Stimulated activated CD8-positive, alpha-beta memory T cell treated with anti-CD3 and anti-CD28 coated beads, Interleukin-4, amount 100 ng/mL, for 48 hours (primary cell): ENCODE measurements at regions not wholly inside any gene's neighbourhood (a gene's known extent, or its start where the extent isn't known, plus 50 kb on each side); places are given as distances from the start of the nearest gene placed in this dataset.

Experiments
- DNase-seq: peaks from one replicate; pipeline ENCODE4 v3.0.0-alpha.2; 2020

DNA sequence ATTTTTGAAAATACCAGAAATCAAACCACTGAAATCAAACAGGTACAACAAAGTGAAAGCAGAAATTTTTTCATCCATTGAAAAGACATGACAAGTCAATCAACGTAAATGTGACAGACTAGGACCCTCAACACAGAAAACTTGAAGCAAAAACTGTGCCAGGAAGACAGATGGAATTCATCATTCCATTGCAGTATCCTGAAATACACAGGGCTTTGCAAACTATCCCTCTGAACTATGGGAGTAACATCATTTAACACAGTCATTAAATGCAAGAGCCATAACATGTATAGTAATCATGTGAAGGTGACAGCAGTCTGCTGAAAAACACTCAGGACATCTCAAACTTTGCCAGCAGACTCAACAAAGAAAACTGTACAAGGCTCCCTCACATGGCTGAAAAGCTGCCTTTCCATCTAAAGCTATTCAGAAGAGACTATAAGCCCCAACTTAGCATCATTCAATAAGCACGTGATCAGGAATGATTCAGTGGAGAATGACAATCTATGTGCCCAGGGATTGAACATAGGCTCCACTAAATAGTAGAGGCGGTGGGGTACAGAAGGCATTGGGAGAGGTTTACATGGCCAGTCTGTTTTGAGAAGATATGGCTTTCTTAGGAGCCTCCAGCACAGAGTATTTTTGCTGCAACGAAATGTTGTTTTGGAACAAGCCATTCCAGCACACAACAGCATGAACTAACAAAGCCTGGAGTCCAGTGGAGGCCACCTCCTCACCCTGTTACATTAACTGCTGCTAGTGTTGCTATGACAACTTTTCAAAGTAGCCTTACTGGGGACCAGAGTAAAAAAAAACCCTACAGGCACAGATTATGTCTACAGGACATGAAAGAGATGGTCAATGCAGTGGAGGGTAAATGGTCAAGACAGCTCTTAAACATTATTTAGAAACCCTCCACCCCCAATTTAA is 274.5 kb upstream of the NOCT start:
- DNase-seq: no peak

DNA sequence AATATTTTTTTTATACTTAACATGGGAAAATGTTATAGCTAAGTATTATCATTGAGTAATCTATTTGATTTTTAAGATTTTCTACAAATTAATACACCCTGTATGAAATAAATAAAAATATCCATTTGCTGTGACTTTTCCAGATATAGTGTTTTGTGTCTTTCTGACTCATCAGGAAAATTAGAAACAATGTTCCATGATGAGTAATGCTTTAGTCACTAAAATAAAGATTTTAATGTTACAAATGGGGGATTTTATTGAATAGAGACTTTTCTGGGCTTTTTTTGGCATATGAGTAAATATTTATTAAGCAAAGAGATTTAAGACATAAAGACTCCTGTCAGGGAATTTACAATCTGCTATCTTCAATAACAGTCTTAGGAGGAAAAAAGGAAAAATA is 279.2 kb upstream of the NOCT start:
- no peak for DNase-seq

DNA sequence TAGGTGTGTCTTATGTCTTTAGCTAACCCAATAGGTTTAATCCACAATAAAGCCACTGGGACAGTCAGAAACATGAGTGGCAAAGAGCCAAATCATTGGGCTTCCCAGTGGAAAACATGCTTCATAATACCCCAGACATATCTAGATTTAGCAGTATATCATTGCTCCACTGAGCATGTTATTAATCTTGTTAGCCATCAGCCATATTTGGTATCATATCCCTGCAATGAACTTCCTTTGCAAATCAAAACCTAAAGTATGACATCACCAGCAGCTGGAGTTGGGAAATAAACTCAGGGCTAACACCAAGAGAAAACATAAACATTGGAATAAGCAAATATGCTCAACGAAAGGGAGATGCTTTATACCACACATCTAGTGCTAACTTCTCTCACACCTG is 280.8 kb upstream of the NOCT start:
- DNase-seq: no peak

DNA sequence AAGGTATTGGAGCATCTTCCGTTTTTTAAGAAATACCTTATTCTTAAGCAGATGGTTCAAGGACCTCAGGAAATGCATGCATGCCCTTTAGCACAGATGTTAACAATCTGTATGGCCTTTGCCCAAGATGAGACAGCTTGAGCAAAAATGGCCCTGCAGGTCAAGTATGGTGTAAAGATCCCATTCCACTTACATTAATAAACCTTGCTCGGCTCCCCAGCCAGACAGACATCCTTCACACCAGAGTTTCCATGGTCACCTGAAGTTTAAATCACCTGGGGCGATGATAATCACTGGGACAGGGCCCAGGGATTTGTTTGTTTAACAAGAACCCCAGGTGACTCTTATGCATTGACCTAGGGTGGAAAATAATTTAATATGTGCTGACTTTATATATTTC is 287.0 kb upstream of the NOCT start:
- no peak for DNase-seq

DNA sequence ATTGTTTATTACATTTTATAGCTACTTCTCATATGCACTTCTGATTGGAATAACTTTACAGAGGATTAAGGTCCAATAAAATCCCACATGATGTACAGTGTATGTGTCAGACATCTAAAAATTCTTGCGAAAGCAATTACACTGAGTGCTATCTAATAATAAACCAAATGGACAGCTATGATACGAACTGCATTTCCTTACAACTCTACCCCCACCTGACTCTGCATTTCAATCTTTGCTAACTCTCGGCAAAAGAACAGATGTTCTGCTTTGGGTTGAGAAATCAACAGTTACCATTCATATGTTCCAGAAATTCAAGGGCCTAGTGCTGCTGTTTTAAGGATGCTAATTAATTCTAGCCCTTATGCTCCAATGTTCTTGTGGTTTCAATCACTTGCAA is 287.9 kb upstream of the NOCT start:
- no peak for DNase-seq

DNA sequence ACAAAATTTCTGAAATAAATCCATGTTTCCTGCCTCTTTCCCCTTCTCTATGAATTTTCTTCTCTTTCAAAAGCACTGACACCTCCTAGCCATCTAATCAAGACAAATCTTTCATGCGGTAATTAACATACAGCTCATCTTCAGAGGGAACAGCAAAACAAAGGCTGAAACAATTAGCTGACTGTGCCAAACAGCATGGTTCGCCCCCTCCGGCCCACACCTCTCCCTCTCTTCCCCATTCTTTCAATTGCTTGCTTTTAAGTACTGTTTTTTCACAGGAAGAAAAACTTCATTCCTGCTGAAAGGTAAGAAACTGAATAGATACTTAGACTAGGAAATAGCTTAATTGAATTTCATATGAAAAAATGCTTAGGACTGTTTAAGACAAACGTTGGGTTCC is 291.1 kb upstream of the NOCT start:
- DNase-seq: no peak

DNA sequence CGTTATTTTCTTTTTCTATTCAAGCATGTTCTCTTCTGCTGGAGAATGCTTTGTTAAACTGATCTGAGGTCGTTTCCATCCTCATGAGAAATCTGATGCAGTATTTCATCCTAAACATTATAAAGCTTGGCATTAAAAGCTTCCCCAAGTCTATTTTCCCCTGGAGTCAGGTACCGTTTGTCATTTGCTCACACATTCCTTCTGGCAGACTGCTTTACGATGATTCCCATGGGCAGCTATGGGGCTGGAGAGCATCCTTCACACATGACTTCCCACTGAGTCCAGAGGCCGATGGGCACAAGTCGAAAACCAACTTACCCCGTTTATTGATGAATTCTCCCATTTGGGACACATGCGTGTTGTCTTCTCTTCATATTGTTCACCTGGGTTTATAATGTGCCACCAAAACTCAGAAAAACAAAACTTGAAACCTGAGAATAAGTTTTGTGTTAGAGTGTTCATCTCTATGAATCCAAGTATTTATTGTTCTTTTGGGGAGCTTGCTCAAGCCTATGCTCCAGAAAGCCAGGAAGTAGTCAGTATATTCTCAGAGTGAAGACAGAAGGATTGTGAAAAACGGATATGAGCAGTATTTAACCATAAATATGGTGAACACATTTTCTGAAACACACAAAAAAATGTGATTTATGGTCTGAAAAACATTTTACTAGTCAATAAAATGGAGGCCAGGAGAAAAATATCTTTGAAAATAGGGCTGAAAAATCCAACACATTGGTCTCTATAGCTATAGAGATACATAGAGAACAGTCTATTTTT is 298.8 kb upstream of the NOCT start:
- DNase-seq: no peak

DNA sequence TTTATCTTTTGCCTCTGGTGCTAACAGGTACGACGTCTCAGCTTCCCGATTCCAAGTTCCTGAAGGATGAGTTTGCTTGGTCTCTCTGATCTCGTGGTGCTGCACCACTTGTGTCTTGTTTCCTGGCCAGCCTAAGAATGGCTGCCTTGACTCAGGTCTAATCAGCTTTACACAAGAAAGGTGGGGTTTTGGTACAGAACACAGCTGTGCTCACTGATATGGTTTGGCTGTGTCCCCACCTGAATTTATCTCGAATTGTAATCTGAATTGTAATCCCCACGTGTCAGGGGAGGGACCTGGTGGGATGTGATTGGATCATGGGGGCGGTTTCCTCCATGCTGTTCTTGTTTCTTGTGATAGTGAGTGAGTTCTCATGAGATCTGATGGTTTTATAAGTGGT is 305.3 kb upstream of the NOCT start:
- DNase-seq: no peak

DNA sequence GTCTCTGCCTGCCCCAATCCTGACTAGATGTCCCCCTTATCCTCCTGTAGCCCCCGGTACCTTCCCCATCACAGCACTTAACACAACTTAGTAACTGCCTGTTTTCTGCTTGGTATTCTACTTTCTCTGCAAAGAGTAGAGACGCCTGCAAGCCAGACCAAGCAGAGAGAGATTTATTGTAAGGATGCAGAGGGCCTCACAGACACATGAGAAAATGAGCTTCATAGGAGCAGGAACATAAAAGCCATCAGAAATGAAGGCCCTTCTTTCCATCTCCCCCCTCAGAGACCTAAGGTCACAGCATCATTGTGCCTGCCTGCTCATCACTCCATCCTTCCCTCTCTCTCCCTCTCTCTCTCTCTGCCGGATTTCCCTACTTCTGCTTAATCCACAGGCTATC is 305.7 kb upstream of the NOCT start:
- no peak for DNase-seq

DNA sequence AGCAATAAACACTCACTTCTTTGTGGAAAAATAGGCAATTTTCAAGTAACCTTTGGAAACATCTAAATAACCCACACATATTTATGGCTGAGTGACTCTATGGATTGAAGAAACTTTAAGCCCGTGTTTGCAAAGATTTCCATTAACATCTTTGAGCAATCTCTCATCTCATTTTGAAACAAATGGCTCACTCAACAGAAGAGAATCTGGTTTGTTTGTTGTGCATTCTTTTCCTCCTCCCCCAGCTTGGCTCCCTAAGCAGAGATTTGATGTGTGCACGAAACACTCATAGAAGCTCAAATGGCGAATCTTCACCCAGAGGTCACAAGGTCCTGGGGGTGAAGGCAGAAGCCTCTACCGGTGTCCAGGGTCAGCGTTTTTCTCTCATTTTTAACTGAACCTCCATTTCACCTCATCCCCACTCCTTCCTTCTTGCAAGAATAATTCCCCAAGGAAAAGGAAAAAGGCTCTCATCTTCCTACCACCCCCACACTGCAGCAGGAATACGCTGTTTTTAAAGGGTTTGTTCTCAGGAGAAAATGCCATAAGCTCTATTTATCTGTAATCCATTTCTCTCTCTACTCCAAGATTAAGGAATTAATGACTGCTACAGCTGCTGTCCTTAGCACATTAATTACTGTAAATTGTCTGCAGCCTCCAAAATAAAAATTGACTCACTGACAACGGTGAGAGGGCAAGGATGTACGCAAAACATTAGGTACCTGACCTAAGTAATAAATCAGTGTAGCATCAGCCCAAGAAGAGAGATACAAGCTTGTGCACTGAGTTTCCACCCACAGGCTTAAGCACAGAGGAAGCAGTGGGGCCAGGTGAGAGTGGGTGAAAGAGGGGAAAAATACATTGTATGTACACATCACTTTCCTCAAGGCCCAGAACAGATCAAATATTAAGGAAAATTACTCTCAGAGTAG is 307.6 kb upstream of the NOCT start:
- no peak for DNase-seq

DNA sequence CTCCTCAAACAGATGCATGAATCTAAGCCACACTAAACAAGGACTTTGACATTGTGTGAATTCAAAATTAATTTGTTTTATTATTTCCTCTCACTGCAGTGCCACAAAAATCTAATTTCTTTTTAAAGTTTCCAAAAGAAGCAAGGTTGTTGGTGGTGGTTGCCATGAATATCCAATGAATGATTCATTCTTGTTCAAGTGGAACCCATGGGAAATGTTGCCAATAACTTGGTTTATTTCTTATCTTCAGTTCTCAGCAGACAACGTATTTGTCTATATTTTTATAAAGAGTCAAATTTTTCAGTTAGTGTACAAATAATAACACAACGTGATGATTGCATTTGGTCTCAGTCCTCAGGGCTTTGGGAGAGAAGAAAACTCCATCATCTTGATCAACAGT is 309.4 kb upstream of the NOCT start:
- no peak for DNase-seq

DNA sequence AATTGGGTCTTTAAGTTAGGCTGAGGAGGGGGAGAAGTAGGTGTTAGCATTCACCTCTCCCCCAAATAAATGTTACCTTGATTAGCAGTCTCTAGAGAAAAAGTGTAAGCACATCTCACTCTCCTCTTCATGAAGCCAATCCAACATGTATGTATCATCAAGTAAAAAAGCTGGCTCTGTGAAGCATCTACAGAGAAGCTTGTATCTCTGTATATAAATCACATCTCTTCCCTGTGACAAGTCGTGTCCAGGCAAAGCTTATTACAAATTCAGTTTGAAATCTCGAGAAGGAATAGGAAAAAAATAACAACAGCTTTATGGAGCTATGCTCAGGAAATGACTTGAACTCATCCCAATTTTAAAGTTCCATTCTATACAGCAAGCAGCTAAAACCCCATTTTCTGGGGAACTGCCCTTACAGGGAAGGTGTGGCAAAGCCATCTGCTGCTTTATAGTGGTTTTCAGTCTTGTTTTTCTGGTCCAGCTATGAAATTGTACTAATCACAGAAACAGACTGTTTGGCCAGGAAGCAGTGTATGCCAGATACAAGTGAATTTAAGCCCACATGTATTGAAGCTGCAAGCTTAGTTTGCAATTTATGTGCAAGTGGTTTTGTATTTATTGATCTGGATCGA is 313.3 kb upstream of the NOCT start:
- DNase-seq: no peak

DNA sequence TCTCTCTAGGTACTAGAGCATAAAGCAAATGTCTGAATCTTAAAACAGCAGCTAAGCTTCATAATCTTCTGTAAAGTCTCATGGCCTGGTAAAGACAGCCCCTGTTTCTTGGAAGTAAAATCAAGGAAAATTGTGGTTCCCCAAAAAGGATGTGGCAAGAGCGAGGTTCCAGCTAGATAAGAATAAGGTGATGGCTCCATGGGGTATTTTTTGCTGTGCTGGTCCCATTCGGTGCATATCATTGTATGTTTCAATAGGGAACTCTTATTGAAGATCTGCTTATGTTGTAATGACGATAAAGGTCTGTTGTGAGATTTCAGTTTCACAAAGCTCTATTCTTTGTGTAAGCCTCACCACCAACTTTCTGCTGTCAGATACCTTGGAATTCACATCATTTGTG is 316.9 kb upstream of the NOCT start:
- DNase-seq: no peak

DNA sequence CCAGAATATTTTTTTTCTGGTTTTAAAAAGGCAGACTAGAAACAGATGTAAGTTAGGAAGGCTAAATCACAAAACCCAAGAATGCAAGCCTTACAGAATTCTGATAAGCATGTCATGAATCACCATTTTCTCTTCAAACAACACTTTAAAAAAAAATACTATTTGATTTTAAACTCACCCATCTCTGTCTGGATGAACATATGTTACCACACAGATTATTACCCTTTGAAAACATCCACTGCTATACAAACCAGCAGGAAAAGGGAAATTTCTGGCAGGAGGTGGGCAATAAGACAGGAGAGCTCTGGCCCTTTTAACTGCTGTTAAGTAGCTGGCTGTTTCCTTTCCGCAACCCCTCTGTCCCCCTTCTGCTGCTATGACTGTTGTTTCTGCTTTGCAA is 317.7 kb upstream of the NOCT start:
- no peak for DNase-seq

DNA sequence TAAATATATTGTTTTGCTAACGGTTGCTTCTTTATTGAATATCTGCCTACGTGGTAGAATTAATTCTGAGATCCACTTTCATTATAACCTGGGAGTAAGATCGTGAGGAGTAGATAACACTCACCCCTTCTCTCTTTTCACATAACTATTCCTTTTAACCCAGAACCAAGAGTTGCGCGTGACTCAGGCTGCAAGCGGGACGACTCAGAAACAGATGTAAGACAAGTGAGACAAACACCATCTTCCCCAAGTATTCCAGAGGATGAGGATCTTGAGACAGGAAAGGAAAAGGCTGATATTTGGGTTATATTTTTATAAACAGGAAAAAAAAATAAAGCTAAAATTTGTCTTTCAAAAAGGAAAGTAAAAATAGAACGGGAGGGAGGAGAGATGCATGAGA is 318.8 kb upstream of the NOCT start:
- DNase-seq: no peak

DNA sequence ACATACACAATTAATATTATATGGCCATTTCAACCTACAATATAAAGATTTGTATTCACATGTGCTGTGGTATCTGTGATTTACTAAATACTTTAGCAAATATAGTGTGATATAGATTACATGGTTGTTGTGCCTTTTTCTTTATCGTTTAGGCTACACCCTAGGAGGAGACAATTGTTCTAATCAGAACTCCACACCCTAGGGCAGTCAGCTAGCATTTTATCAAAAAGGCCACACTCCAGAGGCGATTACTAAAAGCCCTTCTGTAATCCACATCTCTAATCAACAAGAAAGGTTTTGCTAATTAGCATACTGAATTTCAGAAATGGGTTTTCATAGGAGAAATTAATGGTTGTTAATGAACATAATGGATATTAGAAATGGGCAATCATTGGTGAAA is 319.5 kb upstream of the NOCT start:
- DNase-seq: no peak

DNA sequence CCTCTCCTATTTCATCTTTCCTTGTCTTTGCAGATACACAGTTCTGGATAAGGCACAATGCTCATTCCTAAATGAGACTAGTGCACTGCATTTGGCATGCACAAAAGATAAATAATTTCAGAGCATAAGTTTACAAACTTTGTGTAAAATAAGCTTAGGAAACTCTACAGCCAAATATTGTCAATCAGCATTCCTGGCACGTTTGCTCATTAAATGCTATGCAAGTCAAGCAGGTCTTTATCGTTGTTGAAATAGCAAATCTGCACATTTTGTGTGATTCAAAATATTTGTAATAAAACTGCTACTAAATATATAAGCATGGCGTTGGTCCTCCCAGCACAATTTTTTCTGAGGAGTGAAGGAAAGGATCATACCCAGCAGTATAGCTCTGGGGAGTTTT is 322.1 kb upstream of the NOCT start:
- DNase-seq: no peak

DNA sequence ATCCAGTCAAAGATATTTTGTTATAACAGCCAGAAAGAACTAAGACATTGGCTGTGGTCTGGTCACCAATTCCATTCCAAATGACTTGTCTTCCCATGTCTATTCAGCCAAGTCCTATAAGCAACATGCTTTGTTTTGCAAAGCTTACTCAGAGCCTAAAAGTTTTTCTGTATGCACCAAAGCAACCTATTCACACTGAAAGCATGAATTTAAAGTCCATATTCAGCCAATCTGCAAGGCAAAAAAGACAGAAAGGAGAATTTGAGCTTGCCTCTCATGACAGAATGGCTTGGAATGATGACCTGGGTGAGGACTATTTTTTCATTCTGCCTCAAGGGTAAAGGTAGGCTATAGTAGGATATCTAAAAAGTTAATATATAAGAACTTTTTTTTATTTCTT is 323.2 kb upstream of the NOCT start:
- DNase-seq: no peak

DNA sequence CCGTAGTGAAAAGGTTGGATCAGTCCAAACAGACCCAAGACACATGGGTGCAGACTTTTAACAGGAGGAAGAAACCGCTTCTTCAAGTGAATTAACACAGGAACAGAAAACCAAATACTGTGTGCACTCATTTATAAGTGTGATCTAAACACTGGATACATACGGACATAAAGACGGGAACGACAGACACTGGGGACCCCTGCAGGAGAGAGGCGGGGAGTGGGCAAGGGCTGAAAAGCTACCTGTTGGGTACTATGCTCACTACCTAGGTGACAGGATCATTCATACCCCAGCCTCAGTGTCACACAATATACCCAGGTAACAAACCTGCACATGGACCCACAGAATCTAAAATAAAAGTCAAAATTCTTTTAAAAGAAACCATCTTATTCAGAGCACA is 326.0 kb upstream of the NOCT start:
- no peak for DNase-seq

DNA sequence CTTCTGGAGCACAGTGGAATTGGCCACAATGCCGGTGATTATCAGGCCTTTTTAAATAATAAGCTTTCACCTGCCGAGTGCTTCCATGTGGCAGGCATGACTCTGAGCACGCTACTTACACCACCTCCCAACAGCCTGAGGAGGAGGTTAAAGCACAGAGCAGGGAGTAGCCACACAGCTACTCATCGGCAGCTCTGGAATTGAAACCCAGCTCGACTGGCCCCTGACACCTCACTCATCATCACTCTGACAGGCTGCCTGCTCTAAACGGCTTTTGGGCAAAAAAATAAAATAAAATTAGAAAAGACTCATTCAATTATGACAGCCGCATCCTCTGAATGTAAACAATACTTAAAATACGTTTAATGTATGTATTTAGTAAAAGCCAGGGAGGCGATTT is 326.4 kb upstream of the NOCT start:
- no peak for DNase-seq

DNA sequence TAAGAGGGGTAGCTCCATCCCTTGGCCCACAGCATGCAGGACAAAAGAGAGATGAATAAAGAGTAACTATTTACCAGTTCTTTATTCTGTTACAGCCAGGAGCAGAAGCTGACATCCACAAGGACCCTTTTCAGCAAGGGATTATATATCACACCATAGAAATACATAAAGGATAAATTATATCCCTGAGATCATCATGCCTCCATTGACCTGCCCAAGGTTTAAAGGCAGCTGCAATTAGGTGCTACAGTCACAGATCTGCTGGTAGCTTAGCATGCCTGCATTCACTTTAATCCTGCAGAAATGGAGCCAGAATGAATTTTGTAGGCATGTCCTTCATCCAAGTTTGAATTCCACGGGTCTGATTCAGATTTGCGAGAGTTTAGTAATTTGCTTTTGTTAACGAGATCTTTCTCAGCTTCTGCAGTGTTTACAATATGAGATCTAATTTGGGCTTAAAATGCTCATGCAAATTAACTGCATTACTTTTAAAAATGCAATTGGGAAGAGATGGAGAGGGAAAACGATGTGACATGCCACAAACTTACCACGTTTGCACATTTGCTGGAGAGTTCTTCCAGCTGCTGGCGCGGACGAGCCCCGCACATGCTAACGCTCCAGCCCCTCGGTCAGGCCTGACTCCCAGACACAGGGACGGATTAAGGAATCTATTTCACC is 327.0 kb upstream of the NOCT start:
- DNase-seq: no peak
